Left ventricle myocardium inferior (tissue), 1 donor: ENCODE measurements at regions not wholly inside any gene's neighbourhood (a gene's known extent, or its start where the extent isn't known, plus 50 kb on each side); places are given as distances from the start of the nearest gene placed in this dataset.

Experiments
- DNase-seq: peaks from one replicate; pipeline ENCODE4 v3.0.0-alpha.2; 2020
- H3K27ac ChIP-seq: fragments of 200-600 bp; replicated peaks from 2 replicates; pipeline ENCODE4 v1.8.0; 2021
- H3K27me3 ChIP-seq: fragments of 200-600 bp; 2 replicates; pipeline ENCODE4 v1.8.0; 2021; ENCODE audit warnings: low read depth
- H3K36me3 ChIP-seq: fragments of 200-600 bp; 2 replicates; pipeline ENCODE4 v1.8.0; 2021
- H3K4me1 ChIP-seq: fragments of 200-600 bp; 2 replicates; pipeline ENCODE4 v1.8.0; 2021
- H3K4me3 ChIP-seq: fragments of 200-600 bp; 2 replicates; pipeline ENCODE4 v1.8.0; 2021; ENCODE audit warnings: mild to moderate bottlenecking, moderate library complexity
- H3K9me3 ChIP-seq: fragments of 200-600 bp; replicated peaks from 2 replicates; pipeline ENCODE4 v1.8.0; 2021
- CTCF ChIP-seq: fragments of 200-600 bp; IDR thresholded peaks from 2 replicates; pipeline ENCODE4 v1.8.0; 2021; ENCODE audit warnings: antibody characterized with exemption, mild to moderate bottlenecking, borderline replicate concordance
- intact Hi-C: fragments of 100-400 bp; cut with micrococcal nuclease; formaldehyde crosslinking; loops from one replicate; pipeline ENCODE4 v1.11.0; 2022
- donor health status: DM: no; HTN: yes; CAD: no; lungs with severe emphysema.

- no peaks in the 10 kb centered on the region for H3K36me3 ChIP-seq
- H3K4me3 ChIP-seq = no peak overlapping the region
- intact Hi-C loops = no loop called here
- H3K9me3 ChIP-seq = no peaks in the 10 kb centered on the region
- DNase-seq = no peak
- no peak for TF ChIP-seq CTCF
- no peaks in the 10 kb centered on the region for H3K4me1 ChIP-seq
- peaks cover 48% of the 10 kb centered on the region for H3K27me3 ChIP-seq
- no peak overlapping the region for H3K27ac ChIP-seq
These were observed 53.5 kb upstream of the LMO1 start for GRCh38 chr11:8317159-8317558.

GRCh38 chr11:8315954-8316353, 52.3 kb upstream of the LMO1 start:
- DNase-seq = no peak
- intact Hi-C loops = no loop called here
- no peaks in the 10 kb centered on the region for H3K4me1 ChIP-seq
- H3K9me3 ChIP-seq = no peaks in the 10 kb centered on the region
- peaks cover 43% of the 10 kb centered on the region for H3K27me3 ChIP-seq
- no peak overlapping the region for H3K4me3 ChIP-seq
- H3K27ac ChIP-seq = no peak overlapping the region
- no peaks in the 10 kb centered on the region for H3K36me3 ChIP-seq
- no peak for TF ChIP-seq CTCF

- no peaks in the 10 kb centered on the region for H3K9me3 ChIP-seq
- H3K27ac ChIP-seq = no peak overlapping the region
- H3K36me3 ChIP-seq = no peaks in the 10 kb centered on the region
- DNase-seq = no peak
- H3K27me3 ChIP-seq = peaks cover 43% of the 10 kb centered on the region
- TF ChIP-seq CTCF = no peak
- H3K4me3 ChIP-seq = no peak overlapping the region
- no peaks in the 10 kb centered on the region for H3K4me1 ChIP-seq
- intact Hi-C loops = no loop called here
These were observed 51.8 kb upstream of the LMO1 start for GRCh38 chr11:8315463-8315862.

GRCh38 chr11:8314916-8315315, 51.2 kb upstream of the LMO1 start:
- no peak for TF ChIP-seq CTCF
- intact Hi-C loops = no loop called here

GRCh38 chr11:8313504-8314090, 49.9 kb upstream of the LMO1 start:
- DNase-seq = no peak
- intact Hi-C loops = no loop called here
- H3K27ac ChIP-seq = no peak overlapping the region

More at GRCh38 chr11:8314916-8315315, 51.2 kb upstream of the LMO1 start:
- H3K27ac ChIP-seq = no peak overlapping the region
- H3K4me3 ChIP-seq = no peak overlapping the region
- H3K36me3 ChIP-seq = no peaks in the 10 kb centered on the region
- H3K4me1 ChIP-seq = no peaks in the 10 kb centered on the region
- no peak for DNase-seq
- peaks cover 38% of the 10 kb centered on the region for H3K27me3 ChIP-seq
- H3K9me3 ChIP-seq = no peaks in the 10 kb centered on the region

More at GRCh38 chr11:8313504-8314090, 49.9 kb upstream of the LMO1 start:
- H3K9me3 ChIP-seq = no peaks in the 10 kb centered on the region
- TF ChIP-seq CTCF = no peak
- no peak overlapping the region for H3K4me3 ChIP-seq
- H3K4me1 ChIP-seq = no peaks in the 10 kb centered on the region
- H3K27me3 ChIP-seq = peaks cover 25% of the 10 kb centered on the region
- no peaks in the 10 kb centered on the region for H3K36me3 ChIP-seq
